ENCODE measurements at regions not wholly inside any gene's neighbourhood (a gene's known extent, or its start where the extent isn't known, plus 50 kb on each side); places are given as distances from the start of the nearest gene placed in this dataset.

DNA sequence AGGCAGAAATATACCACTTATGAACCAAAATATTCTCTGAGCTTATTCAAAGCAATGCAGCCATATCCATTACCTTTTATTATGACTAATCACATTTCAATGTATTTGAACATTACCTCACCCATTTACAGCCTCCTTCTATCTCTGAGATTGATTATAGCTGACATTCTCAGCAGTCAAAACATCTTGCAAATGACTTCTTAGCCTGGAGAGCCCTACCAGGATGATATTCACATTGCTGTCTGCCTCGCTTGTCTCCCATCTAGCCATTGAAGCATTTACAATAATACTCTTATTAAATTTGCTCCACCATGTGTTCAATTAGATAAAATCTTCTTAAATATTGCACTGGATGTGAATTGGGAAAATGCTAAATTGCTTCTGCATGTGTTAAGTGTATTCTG is 1879.9 kb upstream of the ACO1 start:
- TF ChIP-seq, protein P1, sequence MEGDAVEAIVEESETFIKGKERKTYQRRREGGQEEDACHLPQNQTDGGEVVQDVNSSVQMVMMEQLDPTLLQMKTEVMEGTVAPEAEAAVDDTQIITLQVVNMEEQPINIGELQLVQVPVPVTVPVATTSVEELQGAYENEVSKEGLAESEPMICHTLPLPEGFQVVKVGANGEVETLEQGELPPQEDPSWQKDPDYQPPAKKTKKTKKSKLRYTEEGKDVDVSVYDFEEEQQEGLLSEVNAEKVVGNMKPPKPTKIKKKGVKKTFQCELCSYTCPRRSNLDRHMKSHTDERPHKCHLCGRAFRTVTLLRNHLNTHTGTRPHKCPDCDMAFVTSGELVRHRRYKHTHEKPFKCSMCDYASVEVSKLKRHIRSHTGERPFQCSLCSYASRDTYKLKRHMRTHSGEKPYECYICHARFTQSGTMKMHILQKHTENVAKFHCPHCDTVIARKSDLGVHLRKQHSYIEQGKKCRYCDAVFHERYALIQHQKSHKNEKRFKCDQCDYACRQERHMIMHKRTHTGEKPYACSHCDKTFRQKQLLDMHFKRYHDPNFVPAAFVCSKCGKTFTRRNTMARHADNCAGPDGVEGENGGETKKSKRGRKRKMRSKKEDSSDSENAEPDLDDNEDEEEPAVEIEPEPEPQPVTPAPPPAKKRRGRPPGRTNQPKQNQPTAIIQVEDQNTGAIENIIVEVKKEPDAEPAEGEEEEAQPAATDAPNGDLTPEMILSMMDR (IDR thresholded peaks at IDR 0.05) = no peak
- no peak for TF ChIP-seq POLR2A (IDR thresholded peaks at IDR 0.05)

Data from lower leg skin (tissue), 3 donors.